Fibroblast of mammary gland (primary cell): ENCODE measurements at regions not wholly inside any gene's neighbourhood (a gene's known extent, or its start where the extent isn't known, plus 50 kb on each side); places are given as distances from the start of the nearest gene placed in this dataset.

Source experiments
- DNase-seq: peaks from one replicate; pipeline ENCODE4 v3.0.0-alpha.2; 2010; ENCODE audit warnings: low read depth
- H3K4me3 ChIP-seq: 2 replicates; pipeline ENCODE4 v1.5.1; 2011; ENCODE audit warnings: low read depth, mild to moderate bottlenecking, low read length, moderate library complexity; ENCODE audit not compliant: control insufficient read depth
- TF ChIP-seq, protein P1 (sequence below): conservative IDR thresholded peaks from 2 replicates; pipeline ENCODE4 v1.5.1; 2011; ENCODE audit warnings: low read depth, low read length, inconsistent platforms; ENCODE audit not compliant: control insufficient read depth, insufficient read depth

DNA sequence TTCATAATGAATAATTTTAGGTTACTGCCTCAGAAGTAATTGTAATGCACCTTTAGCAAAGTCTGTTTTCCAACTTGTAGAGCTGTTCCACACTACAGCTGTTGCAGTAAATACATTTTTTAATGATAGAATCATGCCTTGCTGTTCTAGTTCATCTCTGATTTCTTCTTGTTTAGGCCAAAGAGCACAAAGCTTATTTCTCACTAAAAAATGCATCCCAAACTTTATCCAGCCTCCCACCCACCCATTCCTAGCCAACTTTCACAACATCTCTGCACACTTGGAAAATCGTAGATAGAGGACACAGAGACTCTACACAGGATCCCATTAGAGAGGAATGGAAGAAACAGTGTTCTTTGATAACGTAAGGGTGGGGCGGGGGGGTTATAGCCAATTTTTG lies 252.2 kb upstream of the DYNLRB2 start:
- DNase-seq: no peak
- H3K4me3 ChIP-seq: no peak overlapping the region
- TF ChIP-seq, protein P1, sequence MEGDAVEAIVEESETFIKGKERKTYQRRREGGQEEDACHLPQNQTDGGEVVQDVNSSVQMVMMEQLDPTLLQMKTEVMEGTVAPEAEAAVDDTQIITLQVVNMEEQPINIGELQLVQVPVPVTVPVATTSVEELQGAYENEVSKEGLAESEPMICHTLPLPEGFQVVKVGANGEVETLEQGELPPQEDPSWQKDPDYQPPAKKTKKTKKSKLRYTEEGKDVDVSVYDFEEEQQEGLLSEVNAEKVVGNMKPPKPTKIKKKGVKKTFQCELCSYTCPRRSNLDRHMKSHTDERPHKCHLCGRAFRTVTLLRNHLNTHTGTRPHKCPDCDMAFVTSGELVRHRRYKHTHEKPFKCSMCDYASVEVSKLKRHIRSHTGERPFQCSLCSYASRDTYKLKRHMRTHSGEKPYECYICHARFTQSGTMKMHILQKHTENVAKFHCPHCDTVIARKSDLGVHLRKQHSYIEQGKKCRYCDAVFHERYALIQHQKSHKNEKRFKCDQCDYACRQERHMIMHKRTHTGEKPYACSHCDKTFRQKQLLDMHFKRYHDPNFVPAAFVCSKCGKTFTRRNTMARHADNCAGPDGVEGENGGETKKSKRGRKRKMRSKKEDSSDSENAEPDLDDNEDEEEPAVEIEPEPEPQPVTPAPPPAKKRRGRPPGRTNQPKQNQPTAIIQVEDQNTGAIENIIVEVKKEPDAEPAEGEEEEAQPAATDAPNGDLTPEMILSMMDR: no peak

DNA sequence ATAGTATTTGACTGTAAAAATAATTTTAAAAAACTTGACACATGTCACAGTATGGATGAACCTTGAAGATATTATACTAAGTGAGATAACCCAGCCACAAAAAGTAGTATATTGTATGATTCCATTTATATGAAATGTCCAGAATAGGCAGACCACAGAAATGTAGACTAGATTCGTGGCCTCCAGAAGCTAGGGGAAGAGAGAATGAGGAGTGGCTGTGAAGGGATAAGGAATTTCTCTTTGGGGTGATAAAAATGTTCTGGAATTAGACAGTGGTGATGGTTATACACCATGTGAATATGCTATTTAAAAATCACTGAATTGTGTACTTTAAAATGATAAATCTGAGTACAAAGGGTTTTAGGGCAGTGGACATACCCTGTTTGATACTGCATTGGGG lies 253.1 kb upstream of the DYNLRB2 start:
- TF ChIP-seq, protein P1: no peak
- DNase-seq: no peak
- no peak overlapping the region for H3K4me3 ChIP-seq

DNA sequence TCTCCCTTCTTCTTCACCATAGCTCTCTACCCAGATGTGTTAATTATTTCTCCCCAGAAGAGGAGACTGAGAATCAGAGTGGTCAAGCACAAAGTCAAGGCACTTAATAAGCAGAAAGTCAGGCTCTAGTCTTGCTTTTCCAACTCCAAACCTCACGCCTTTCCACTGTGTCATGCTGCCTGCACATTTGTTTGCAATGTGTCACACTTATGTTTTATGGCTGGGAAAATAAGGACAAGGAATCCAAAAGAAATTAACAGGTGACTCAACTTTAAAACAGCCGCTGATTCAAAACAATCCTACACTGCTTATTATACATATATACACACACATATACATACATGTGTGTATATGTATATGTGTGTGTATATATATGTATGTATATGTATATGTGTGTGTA lies 255.7 kb upstream of the DYNLRB2 start:
- no peak overlapping the region for H3K4me3 ChIP-seq
- TF ChIP-seq, protein P1: no peak
- DNase-seq: peak; percentile 75

DNA sequence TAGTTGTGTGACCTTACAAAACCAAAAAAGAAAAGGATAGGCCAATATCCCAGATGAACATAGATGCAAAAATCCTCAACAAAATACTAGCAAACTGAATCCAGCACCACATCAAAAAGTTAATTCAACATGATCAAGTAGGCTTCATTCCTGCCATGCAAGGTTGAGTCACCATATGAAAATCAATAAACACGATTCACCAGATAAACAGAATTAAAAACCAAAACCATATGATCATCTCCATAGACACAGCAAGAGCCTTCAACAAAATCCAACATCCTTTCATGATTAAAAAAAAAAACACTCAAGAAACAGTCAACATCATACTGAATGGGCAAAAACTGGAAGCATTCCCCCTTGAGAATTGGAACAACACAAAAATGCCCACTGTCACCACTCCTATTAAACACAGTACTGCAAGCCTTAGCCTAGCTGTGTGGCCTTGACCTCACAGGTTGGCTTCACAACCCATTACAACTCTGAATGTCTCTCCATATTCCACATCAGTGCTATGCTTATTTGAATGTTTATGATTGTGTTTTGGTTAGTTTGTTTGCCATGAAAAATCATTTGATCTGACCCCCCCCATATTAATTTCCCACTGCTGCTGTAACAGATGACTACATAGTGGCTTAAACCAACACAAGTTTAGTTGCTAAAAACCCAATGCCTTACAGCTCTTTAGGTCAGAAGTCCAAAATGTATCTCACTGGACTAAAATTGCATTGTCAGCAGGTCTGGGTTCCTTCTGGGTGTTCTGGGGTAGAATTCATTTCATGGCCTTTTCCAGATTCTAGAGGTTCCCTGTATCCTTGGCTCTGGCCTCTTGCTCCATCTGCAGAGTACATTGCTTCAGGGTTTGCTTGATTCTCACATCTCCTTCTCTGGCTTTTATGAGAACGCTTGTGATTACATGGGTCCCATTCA lies 257.1 kb upstream of the DYNLRB2 start:
- TF ChIP-seq, protein P1: no peak
- no peak overlapping the region for H3K4me3 ChIP-seq
- no peak for DNase-seq

DNA sequence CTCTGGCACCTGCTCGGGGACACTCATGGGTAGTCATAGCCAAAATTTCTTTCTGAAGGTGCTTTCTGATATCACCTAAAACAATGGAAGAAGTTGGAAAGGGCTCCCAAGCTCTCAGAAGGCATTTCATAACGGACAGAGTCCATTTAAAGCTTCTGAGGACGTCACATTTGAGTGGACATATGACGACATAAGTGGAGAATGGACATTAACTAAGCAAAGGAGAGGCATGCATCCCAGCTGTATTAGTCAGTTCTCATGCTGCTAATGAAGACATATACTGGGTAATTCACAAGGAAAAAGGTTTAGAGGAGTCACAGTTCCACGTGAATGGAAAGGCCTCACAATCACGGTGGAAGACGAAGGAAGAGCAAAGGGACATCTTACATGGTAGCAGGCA lies 260.2 kb upstream of the DYNLRB2 start:
- DNase-seq: no peak
- H3K4me3 ChIP-seq: no peak overlapping the region
- TF ChIP-seq, protein P1: no peak

DNA sequence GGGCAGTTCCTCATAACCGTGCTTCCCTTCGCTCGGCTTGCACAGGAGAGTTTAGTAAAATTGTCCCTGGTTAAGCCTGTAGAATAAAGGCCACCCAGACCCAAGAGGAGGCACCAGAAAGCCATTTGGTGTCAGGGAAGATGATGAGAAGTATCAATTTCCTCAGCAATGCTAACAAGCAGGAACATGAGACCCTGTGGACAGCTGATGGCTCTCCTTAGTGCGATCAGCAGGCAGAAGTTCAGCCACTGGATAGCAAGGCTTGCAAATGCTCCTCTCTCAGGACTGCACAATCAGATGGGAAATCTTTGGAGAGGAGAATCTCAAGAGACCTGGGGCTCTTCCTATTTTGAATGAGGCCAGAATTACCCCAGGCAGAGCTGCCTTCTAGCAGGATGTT lies 261.1 kb upstream of the DYNLRB2 start:
- no peak overlapping the region for H3K4me3 ChIP-seq
- TF ChIP-seq, protein P1: no peak
- no peak for DNase-seq
